ENCODE measurements at regions not wholly inside any gene's neighbourhood (a gene's known extent, or its start where the extent isn't known, plus 50 kb on each side); places are given as distances from the start of the nearest gene placed in this dataset.

DNA sequence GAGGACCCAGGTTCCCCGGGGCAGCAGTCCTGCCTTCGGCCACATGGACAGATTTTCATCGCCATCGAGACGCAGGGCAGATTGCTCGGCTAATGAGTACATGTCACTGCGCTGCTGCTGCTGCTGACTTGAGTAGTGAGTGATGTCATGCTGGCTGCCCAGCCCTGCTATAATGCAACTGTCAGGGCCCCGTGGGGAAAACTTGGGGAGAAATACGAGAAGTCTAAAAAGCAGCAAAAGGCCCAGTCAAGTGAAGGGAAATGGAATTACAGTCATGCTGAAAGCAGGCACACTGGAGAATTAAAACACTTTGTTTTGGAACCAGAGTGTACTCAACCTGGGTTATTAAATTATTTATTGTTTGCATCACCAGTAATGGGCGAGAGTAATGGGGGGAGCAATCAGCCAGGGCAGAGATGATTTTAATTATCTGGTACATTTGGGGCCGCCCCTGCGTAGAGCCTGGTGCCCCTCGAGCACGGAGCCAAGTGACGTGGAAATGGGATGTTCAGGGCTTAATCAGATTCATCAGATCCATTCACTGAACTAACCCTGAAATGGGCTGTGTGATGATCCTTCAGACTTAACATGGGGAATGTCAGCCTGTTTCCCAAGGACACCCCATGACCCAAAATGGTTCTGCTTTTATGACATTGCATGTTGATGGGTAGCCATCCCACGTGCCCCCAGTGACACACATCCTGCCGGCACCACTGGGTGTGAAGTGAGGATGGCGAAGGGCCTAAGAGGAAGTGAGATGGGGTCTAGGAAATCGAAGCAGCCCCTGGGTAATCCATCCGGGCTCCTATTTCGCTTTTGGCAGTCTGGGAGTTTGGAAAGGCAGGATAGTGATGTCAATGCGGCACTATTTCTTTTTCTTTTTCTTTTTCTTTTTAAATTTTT, 241.6 kb upstream of the CADM1 start:
- Histone ChIP-seq H3K27ac (ENCODE audit: low read length) (no peak overlapping the region), H3K27me3 (ENCODE audit: insufficient read depth, low read length) (peaks cover 55% of the 10 kb centered on the region), H3K36me3 (ENCODE audit: insufficient read depth, low read depth, low read length) (no peaks in the 10 kb centered on the region), H3K9me3 (ENCODE audit: insufficient read depth, low read depth, low read length) (no peaks in the 10 kb centered on the region), H3K4me3 (ENCODE audit: low read length) (no peak overlapping the region), H3K4me1 (ENCODE audit: insufficient read depth, low read length) (peaks cover 19% of the 10 kb centered on the region; the same call in 1 of the 2 replicates), H3K9ac (ENCODE audit: low read depth, low read length) (no peak overlapping the region)

DNA sequence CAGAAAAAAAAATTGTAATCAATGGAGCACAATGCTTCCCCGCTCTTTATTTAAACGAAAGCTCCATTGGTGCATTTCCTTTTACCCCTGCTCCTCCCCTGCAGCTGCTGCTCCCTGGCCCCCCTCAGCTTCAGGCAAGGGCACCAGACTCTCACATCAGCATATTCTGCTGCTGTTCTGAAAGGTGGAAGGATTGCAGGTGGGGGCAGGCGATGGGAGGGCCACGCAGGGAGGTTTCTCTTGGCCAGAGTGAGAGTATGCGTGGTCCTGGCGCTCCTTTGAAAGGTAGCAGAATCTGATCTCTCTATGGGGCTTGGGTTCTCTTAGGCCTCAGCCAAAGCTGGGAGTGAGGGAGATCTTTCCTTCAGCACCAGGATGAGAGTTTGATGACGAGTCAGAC, 240.9 kb upstream of the CADM1 start:
- Histone ChIP-seq H3K9me3 (ENCODE audit: insufficient read depth, low read depth, low read length) (no peaks in the 10 kb centered on the region), H3K4me1 (ENCODE audit: insufficient read depth, low read length) (peaks cover 21% of the 10 kb centered on the region), H3K27ac (ENCODE audit: low read length) (no peak overlapping the region), H3K27me3 (ENCODE audit: insufficient read depth, low read length) (peaks cover 47% of the 10 kb centered on the region), H3K4me3 (ENCODE audit: low read length) (no peak overlapping the region), H3K9ac (ENCODE audit: low read depth, low read length) (no peak overlapping the region), H3K36me3 (ENCODE audit: insufficient read depth, low read depth, low read length) (no peaks in the 10 kb centered on the region)

DNA sequence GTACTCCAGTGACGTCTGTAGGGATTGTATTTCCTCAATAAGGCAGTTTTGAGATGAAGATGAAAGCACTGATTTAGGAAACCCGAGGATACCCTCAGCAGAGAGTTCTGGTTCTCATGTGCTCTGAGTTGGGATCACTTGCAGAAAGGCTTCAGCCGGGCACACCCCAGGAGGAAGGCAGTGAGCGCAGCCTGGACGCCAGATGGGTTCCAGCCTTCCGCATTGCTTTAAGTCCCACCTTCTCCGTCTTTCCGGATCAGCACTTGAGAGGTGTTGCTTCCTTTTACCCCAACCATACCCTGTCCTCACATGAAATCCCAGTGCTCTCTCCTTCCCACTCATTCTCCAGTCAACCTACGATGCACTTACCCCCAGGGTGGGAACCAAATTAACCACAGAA, 239.5 kb upstream of the CADM1 start:
- no peaks in the 10 kb centered on the region for H3K9me3 ChIP-seq (ENCODE audit: insufficient read depth, low read depth, low read length)
- H3K27ac ChIP-seq (ENCODE audit: low read length), result no peak overlapping the region
- no peak overlapping the region for H3K4me3 ChIP-seq (ENCODE audit: low read length)
- H3K27me3 ChIP-seq (ENCODE audit: insufficient read depth, low read length), result peaks cover 36% of the 10 kb centered on the region
- no peaks in the 10 kb centered on the region for H3K36me3 ChIP-seq (ENCODE audit: insufficient read depth, low read depth, low read length)
- H3K9ac ChIP-seq (ENCODE audit: low read depth, low read length), result no peak overlapping the region
- peaks cover 33% of the 10 kb centered on the region for H3K4me1 ChIP-seq (ENCODE audit: insufficient read depth, low read length)

- Histone ChIP-seq H3K9me3 (ENCODE audit: insufficient read depth, low read depth, low read length) (no peaks in the 10 kb centered on the region), H3K9ac (ENCODE audit: low read depth, low read length) (no peak overlapping the region), H3K4me1 (ENCODE audit: insufficient read depth, low read length) (peaks cover 33% of the 10 kb centered on the region), H3K27me3 (ENCODE audit: insufficient read depth, low read length) (peaks cover 27% of the 10 kb centered on the region), H3K36me3 (ENCODE audit: insufficient read depth, low read depth, low read length) (no peaks in the 10 kb centered on the region), H3K4me3 (ENCODE audit: low read length) (no peak overlapping the region), H3K27ac (ENCODE audit: low read length) (no peak overlapping the region)
Measured at GRCh38 chr11:115741376-115742107, 237.3 kb upstream of the CADM1 start.

DNA sequence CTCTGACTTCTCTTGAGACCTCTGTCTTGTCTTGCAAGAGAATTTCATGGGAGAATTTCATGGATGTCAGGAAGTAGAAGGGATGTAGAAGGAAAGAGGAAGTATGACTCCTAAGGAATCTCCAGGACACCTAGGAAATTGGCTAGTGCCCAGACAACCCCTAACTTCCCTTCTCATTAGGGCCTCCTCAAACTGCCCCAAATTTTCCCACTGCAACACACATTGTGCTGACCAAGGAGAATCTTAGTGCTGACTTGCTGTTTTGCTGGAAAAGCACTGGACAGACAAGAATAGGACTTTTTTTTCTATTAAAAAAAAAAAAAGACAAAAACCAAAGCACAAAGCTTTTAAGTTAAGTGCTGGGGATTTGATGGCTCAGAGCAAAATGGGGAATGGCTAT, 236.1 kb upstream of the CADM1 start:
- peaks cover 29% of the 10 kb centered on the region for H3K4me1 ChIP-seq (ENCODE audit: insufficient read depth, low read length)
- no peak overlapping the region for H3K4me3 ChIP-seq (ENCODE audit: low read length)
- H3K36me3 ChIP-seq (ENCODE audit: insufficient read depth, low read depth, low read length), result no peaks in the 10 kb centered on the region
- H3K9ac ChIP-seq (ENCODE audit: low read depth, low read length), result no peak overlapping the region
- no peaks in the 10 kb centered on the region for H3K9me3 ChIP-seq (ENCODE audit: insufficient read depth, low read depth, low read length)
- peaks cover 27% of the 10 kb centered on the region for H3K27me3 ChIP-seq (ENCODE audit: insufficient read depth, low read length)
- no peak overlapping the region for H3K27ac ChIP-seq (ENCODE audit: low read length)

DNA sequence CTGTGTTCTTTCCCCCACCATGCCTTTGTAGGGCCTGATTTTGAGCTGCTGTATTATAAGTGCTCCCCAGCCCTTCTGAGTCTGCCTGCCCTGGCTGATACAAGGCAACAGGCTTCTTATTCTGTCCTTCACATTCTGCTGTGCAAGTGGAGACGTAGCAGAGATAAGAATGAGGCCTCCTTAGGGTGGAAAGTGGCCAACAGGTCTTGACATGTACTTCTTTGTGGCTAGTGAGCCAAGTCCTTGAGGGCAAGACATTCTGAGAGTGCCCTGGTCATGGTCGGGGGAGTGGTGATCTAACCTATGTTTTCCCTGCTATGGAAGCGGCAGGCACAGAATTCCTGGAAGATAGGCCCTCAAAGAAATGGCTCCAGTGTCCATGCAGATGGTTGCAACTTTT, 235.7 kb upstream of the CADM1 start:
- no peak overlapping the region for H3K4me3 ChIP-seq (ENCODE audit: low read length)
- no peak overlapping the region for H3K9ac ChIP-seq (ENCODE audit: low read depth, low read length)
- H3K9me3 ChIP-seq (ENCODE audit: insufficient read depth, low read depth, low read length), result no peaks in the 10 kb centered on the region
- no peaks in the 10 kb centered on the region for H3K36me3 ChIP-seq (ENCODE audit: insufficient read depth, low read depth, low read length)
- no peak overlapping the region for H3K27ac ChIP-seq (ENCODE audit: low read length)
- H3K27me3 ChIP-seq (ENCODE audit: insufficient read depth, low read length), result peaks cover 27% of the 10 kb centered on the region
- H3K4me1 ChIP-seq (ENCODE audit: insufficient read depth, low read length), result peaks cover 25% of the 10 kb centered on the region

- Histone ChIP-seq H3K4me3 (ENCODE audit: low read length) (no peak overlapping the region), H3K36me3 (ENCODE audit: insufficient read depth, low read depth, low read length) (no peaks in the 10 kb centered on the region), H3K4me1 (ENCODE audit: insufficient read depth, low read length) (peaks cover 21% of the 10 kb centered on the region), H3K9ac (ENCODE audit: low read depth, low read length) (no peak overlapping the region), H3K27me3 (ENCODE audit: insufficient read depth, low read length) (peaks cover 22% of the 10 kb centered on the region), H3K27ac (ENCODE audit: low read length) (no peak overlapping the region), H3K9me3 (ENCODE audit: insufficient read depth, low read depth, low read length) (no peaks in the 10 kb centered on the region)
Measured at GRCh38 chr11:115739146-115739545, 234.9 kb upstream of the CADM1 start.

GRCh38 chr11:115737875-115738274, 233.7 kb upstream of the CADM1 start:
- Histone ChIP-seq H3K9ac (ENCODE audit: low read depth, low read length) (no peak overlapping the region), H3K4me1 (ENCODE audit: insufficient read depth, low read length) (peaks cover 21% of the 10 kb centered on the region), H3K4me3 (ENCODE audit: low read length) (no peak overlapping the region)

GRCh38 chr11:115736146-115736545, 231.9 kb upstream of the CADM1 start:
- Histone ChIP-seq H3K27me3 (ENCODE audit: insufficient read depth, low read length) (0 out of 2 replicates have a peak, but pooled peaks cover 8% of the 10 kb centered on the region), H3K27ac (ENCODE audit: low read length) (no peak overlapping the region), H3K9ac (ENCODE audit: low read depth, low read length) (no peak overlapping the region), H3K36me3 (ENCODE audit: insufficient read depth, low read depth, low read length) (no peaks in the 10 kb centered on the region), H3K9me3 (ENCODE audit: insufficient read depth, low read depth, low read length) (no peaks in the 10 kb centered on the region), H3K4me3 (ENCODE audit: low read length) (no peak overlapping the region), H3K4me1 (ENCODE audit: insufficient read depth, low read length) (peaks cover 13% of the 10 kb centered on the region)

More at GRCh38 chr11:115737875-115738274, 233.7 kb upstream of the CADM1 start:
- Histone ChIP-seq H3K9me3 (ENCODE audit: insufficient read depth, low read depth, low read length) (no peaks in the 10 kb centered on the region), H3K27me3 (ENCODE audit: insufficient read depth, low read length) (peaks cover 18% of the 10 kb centered on the region), H3K36me3 (ENCODE audit: insufficient read depth, low read depth, low read length) (no peaks in the 10 kb centered on the region), H3K27ac (ENCODE audit: low read length) (no peak overlapping the region)

DNA sequence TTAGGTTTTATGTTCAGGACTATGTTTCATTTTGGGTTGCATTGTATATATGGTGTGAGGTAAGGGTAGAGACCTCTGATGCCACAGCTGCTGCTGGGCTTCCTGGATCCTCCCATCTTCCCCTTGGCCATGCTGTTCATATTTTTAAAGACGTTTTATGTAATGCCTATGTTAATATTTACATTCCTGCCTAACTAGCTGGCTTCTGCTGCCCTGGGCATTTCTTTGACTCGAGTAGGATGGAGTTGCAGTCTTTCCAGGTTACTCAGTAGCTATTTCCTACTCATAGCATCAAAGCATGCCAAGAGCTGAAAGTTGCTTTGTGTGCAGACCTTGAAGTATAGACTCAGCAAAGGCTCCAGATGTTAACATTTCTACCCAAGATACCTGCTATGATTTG, 220.5 kb upstream of the CADM1 start:
- Histone ChIP-seq H3K4me1 (ENCODE audit: insufficient read depth, low read length) (no peaks in the 10 kb centered on the region), H3K4me3 (ENCODE audit: low read length) (no peak overlapping the region), H3K27me3 (ENCODE audit: insufficient read depth, low read length) (no peaks in the 10 kb centered on the region), H3K27ac (ENCODE audit: low read length) (no peak overlapping the region), H3K9ac (ENCODE audit: low read depth, low read length) (no peak overlapping the region), H3K9me3 (ENCODE audit: insufficient read depth, low read depth, low read length) (no peaks in the 10 kb centered on the region), H3K36me3 (ENCODE audit: insufficient read depth, low read depth, low read length) (no peaks in the 10 kb centered on the region)

GRCh38 chr11:115722711-115723110, 218.5 kb upstream of the CADM1 start:
- H3K9me3 ChIP-seq (ENCODE audit: insufficient read depth, low read depth, low read length), result no peaks in the 10 kb centered on the region
- no peak overlapping the region for H3K4me3 ChIP-seq (ENCODE audit: low read length)
- H3K9ac ChIP-seq (ENCODE audit: low read depth, low read length), result no peak overlapping the region
- H3K4me1 ChIP-seq (ENCODE audit: insufficient read depth, low read length), result no peaks in the 10 kb centered on the region
- H3K27me3 ChIP-seq (ENCODE audit: insufficient read depth, low read length), result no peaks in the 10 kb centered on the region
- no peaks in the 10 kb centered on the region for H3K36me3 ChIP-seq (ENCODE audit: insufficient read depth, low read depth, low read length)
- H3K27ac ChIP-seq (ENCODE audit: low read length), result no peak overlapping the region

Data from iPS-20b (cell line).